HG03457 (cell line): ENCODE measurements at regions not wholly inside any gene's neighbourhood (a gene's known extent, or its start where the extent isn't known, plus 50 kb on each side); places are given as distances from the start of the nearest gene placed in this dataset.

Source experiments
- ATAC-seq: cut with Tn5 transposase; IDR thresholded peaks from one replicate; pipeline ENCODE4 v1.9.1; 2021; ENCODE audit warnings: moderate number of reproducible peaks; ENCODE audit not compliant: unreplicated experiment

DNA sequence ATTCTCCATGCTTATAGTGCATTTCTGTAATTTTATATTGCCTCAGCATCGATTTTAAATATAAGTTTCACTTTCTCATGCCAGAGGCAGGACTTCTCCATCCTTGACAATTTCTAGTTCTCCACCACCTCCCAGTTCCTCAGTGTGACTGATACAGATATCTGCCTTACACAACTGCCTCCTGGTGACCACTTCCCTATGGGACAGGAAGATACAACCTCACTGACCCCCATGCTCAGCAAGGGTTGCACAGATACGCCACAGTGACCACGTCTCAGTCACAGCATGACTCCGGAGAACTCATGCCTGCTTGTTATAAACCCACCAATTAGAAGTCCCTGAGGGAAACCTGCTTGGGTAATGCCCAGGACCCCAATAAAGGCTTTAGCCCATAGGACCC is 284.0 kb upstream of the MC4R start:
- no peak for ATAC-seq

DNA sequence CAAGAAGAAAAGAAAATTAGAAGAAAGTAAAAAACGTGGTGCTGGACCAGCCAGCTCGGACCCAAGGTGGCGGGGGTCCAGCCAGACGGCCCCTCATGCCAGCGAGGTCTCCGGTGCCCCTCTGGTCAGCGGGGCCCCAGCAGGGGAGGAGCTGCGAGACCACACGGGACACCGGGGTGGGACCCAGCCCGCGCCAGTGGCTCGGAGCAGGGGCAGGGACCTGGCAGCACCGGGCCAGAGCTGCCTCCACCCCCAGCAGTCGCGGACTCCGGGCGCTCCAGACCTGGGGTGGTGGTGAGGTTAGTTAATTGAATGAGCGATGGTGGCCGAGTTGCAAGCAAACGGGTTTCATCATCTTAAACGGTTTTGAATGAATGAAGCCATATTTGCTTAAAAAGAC is 289.9 kb upstream of the MC4R start:
- no peak for ATAC-seq

DNA sequence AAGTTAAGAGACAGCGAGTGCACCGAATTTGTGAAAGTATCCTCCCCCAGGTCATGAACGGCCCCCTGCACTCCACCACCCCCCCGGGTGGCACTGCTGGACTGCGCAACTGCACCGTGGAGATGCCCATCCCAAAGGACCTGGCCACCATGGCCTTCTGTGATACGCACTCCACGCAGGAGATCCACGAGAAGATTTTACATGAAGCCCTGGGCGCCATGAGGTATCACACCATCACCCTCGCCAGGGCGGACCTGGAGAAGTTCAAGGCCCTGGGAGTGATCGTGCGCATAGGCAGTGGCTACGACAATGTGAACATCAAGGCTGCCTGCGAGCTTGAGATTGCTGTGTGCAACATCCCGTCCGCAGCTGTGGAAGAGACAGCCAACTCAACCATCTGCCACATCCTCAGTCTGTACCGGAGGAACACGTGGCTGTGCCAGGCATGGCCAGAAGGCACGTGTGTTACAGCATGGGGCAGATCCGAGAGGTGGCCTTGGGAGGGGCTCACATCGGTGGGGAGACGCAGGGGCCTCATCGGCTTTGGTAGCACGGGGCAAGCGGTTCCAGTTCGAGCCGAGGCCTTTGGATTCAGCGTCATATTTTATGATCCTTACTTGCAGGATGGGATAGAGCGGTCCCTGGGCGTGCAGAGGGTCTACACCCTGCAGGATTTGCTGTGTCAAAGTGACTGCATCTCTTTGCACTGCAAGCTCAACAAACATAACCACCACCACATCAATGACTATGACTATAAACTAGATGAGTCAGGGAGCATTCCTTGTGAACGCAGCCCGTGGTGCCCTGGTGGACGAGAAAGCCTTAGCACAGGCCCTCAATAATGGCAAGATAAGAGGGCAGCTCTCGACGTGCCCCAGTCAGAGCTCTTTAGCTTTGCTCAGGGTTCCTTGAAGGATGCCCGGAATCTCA is 290.8 kb upstream of the MC4R start:
- no peak for ATAC-seq

DNA sequence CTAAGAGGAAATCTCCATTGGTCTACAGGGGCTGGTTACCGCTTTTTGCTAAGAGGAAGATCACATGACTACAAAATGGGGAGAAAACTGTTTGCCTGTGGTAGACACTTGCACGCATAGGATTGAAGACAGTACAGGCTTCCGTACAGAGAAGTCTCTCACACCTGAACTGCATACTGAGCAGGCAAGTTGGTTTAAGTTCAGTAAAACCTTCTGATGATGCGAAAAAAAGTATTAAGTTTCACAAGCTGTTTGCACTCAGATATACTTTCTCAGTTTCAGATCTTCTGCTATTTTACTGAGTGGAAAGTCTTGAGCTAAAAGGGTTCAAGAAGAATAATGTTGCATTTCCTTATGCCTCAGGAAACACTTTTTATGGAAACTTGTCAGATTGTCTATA is 292.2 kb upstream of the MC4R start:
- no peak for ATAC-seq

DNA sequence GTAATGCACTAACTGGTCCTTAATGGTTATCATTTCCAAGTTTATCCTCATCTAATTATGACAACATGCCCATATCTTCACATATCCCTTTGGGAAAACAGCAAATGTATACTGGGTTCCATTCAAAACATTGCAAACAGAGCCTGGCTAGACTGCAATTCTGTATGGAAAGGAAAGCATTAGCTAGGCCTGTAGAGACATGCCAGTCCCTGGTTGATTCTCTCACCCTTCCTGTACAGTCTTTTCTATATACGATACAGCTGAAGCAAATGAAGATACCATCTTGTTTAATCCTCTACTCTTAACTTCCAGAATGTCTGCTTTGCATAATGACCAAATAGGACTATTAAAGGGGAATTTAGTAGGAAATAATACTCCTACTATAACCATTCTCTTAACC is 294.4 kb upstream of the MC4R start:
- ATAC-seq: no peak

DNA sequence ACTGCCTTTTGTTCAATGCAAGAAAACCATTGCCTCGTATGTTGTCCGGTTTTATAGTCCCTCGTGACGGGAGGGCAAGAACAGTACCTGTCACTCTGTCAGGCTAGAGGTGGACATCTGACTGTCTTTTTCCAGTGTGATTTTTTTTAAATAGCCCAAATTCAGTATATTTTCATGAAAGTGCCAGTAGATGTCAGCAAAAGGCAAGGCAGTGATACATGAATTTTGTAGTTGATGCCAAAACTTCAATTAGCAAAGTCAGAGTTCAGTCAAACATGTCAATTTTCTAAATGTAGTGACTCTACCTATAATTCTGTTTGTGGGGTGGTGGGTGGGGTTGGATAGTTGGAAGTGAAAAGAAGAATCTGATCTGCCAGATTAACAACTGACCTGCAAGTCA is 296.0 kb upstream of the MC4R start:
- no peak for ATAC-seq

DNA sequence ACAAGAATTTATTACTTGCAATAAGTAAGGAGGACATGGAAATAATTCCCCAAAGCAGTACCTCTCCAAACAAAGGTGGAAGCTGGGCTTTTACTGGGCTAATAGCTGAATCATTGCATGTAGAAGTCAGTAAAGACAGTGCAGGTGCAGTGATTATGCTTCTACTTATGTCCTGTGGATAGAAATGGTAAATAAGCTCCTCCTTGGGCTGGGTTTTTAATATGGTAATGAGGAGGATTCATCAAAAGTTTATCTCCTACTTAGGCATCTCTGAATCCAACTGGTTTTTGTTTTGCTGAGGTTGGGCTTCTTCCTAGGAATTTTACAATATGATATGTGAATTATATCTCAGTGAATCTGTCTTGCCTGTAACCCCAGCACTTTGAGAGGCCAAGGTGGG is 297.4 kb upstream of the MC4R start:
- ATAC-seq: no peak

DNA sequence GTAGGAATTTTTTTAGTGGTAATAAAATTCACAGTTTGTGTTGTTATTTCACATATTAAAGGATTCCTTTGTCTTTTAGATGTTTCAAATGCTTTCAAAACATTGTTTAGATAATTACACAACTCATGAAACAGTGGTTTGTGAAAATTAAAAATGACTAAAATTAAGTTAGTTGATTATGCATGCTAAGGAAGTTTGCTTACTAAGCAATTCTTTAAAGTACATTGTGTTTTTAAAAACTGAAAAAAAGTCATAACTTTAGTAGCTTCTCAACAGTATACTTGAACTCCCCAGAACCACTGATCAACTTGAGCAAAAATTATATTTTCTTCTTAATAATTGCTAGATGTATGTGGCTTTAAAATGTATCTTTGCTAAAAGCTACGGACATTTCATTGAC is 298.4 kb upstream of the MC4R start:
- no peak for ATAC-seq

DNA sequence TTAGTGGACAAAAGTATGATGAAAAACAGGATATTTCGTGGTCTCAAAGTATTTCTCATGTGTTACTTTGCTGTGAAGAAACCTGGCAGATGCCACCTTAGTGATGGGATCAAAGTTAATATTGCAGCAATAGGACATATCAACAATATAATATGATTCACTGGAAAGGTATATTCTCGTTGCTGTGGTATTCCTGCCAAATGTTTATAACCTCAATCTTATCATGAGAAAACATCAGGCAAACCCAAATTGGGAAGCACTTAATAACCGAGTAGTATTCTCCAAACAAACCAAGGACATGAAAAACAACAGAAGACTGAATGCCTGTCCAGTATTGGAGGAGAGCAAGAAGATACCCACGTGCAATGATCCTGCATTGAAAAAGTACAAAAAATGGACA is 302.6 kb upstream of the MC4R start:
- no peak for ATAC-seq

DNA sequence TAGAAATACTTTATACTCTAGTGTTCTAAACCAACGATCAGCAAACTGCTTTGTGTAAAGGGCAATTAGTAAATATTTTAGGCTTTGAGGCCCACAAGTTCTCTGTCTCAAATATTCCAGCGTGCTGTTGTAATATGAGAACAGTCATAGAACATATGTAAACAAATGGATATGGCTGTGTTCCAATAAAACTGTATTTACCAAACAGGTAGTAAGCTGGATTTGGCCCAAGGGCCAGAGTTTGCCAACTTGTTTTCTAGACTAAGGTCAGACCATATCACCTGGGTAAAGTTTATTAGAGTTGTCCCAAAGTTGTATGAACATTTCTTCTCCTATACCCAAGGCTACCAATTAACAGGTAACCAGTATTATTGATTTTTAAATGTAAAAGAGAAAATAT is 303.2 kb upstream of the MC4R start:
- no peak for ATAC-seq

DNA sequence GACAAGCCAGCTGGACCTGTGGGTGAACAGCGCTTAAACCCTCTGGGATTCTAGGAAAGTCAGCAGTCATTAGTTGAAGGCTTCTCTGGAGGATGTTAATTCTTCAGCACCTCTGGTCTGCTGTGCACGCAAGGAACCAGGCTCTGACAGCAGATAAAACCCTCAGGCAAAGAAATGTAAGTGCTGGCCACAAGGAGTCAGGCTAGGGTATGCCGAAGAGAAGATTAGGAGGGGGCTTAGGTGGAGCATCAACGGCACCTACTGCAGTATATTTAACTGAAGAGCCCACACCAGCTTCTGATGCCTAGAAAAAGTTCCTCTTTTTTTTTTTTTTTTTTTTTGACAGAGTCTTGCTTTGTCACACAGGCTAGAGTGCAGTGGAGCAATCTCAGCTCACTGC is 304.2 kb upstream of the MC4R start:
- ATAC-seq: no peak

DNA sequence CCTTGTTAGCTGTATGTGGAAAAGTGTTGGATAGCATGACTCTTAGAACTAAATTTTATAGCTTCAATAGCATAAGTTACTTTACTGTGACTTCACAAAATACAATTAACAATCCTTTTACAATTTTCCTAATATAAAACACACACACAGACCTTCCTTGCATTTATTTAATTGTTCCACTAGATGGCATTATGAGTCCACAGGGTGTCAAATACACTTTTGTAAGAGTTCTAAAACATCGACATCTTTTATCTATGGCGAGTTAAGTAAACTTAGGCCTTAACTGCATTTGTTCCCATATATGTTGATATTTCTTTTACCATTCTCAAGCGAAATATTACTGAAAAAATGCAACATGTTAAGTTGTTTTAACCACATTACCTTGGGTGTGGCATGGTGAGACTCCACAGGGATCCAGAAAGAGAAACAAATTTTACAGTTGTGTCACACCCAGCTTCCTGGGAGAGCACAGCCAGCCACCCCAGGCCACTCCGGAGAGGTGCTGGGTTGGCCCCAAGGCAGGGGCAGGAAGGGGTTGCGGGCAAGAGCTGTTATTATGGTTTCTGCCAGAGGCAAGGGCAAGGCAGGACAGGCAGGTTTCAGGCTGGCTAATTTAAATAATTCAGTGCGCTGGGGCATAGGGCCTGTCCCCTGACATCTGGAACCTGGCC is 312.4 kb upstream of the MC4R start:
- ATAC-seq: no peak

DNA sequence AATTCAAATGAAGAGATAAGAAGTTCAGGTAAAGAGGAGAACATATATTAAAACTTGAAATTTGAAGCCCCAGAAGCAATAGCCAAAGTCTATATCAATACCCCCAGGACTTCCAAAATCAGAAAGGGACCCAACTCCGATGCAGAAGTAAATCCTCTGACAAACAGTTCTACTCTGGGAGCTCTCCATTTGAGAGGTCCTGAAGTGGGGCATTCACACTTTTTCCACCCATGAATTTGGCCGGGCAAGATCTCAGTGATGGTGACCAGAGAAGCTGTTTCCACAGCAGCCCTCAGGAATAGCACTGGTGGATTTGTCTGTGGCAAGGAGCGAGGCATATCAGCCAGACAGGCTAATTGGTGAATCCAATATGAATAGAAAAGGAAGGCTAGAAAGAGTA is 313.6 kb upstream of the MC4R start:
- ATAC-seq: no peak

DNA sequence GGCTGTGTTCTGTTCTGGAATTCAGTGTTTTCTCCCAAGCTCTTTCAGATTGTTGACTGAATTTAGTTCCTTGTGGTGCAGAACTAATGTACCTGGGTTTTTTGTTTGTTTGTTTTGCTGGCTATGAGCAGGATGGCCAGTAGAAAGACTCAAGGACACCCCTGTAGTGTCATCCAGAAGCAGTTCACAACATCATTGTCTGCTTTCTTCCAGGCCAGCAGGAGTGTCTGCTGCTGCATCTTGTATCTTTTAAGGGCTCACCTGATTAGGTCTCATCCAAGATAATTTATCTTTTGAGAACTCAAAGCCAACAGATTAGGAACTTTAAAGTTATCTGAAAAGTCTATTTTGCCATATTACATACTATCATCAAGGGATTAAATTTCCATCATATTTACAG is 318.5 kb upstream of the MC4R start:
- ATAC-seq: no peak

DNA sequence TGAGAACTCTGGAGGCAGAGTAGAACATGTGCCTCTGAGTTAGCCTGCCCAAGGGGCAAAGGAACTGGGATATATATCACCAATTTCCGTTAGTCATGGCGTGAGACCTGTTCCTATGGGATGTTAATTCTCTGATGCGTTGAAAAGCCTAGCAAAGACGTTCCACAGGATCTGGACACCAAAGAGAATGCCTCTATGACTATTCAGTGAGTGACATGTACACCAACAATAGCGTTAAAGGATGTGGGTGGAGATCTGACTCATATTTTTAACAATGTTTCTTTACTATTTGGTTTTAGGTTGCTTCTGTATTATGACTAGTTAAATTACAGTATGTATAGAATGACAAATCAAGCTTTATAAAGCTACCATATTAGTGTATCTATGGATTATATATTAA is 320.9 kb upstream of the MC4R start:
- ATAC-seq: no peak

DNA sequence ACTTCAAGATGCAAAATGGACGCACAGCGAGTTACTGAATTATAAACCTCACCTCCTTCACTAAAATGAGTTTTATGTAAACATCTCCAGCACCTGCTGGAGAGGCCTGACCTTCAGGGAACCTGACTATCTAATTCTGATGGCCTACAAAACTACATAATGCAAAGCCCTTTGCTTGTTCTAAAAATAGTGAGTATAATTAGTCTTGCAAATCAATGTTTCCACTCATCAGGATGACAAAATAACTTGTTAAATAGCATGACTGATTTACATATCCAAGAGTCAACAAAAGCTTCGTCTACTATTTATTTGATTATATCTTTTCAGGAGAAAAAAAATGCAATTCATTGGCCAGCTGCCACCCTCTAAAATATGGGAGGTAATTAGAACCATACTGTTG is 326.3 kb upstream of the MC4R start:
- ATAC-seq: no peak

DNA sequence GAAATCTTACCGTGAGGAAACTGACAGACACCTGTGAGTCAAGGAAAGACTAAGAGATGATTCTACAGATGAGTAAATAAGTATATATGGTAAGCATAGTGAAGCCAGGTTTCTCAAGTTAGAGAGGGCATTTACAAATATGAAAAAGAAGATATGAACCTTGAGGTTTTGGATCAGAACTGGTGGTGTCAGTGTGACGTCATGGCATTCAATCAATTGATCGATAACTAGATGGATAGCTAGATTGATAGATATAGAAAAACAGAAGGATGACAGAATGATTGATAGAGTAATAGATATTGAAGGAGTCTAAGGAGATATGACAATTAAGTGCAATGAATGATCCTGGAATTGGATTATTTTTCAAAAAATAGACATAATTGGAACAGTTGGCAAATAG is 350.2 kb upstream of the MC4R start:
- ATAC-seq: no peak

DNA sequence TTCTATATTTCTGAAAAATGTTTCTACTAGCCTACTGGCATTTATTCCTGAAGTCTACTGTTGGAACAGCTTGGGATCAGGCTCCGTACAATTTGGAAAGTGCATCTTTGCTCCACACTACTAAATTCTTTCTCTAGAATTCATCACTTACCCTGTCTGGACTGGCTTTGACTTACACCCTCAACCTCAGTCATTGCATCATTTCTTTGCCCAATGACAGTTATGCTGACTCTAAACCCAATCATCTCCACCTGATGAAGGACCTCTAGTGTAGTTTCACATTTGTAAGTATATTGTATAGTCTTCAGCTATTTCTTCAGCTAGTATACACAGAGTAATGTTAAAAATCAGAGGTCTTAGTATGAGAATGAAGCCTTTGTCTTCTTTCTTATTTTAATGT is 359.6 kb upstream of the MC4R start:
- no peak for ATAC-seq

DNA sequence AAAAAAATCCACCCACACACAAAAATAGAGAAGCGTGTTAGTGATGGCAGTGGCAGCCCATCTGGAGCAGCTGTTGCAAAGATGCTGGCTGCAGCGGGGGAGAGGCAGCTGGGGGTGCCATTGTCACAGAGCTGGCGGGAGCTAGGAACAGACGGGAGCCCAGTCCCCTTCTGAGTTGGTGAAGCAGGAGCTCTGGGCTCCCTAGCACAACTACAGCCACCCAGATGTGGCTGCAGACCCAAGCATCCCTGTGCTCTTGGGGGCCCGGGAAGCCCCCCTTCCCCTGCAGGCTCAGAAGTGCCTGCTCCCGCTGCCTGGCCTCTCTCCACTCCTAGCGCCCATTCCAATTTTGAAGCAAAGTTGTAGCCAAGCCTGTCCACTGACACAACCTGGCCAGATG is 366.6 kb upstream of the MC4R start:
- ATAC-seq: no peak

DNA sequence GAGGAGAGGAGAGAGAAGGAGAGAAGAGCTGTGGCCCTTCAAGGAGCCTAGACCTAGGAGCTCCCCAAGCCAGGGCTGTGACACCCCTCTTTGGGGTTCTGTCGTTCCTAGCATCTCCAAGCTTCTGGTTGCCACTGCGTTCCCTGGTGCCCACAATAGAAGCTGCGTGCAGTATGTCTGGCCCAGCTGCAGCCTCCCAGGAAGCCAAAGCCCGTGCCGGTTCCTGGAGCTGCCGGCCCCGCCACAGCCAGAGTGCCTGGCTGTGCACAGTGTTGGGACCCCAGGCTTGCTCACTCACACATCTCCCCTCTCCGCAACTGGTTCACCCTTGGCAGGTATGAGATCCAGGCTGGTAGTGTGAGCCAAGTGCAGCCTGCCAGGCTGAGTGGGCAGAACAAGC is 367.7 kb upstream of the MC4R start:
- ATAC-seq: no peak

DNA sequence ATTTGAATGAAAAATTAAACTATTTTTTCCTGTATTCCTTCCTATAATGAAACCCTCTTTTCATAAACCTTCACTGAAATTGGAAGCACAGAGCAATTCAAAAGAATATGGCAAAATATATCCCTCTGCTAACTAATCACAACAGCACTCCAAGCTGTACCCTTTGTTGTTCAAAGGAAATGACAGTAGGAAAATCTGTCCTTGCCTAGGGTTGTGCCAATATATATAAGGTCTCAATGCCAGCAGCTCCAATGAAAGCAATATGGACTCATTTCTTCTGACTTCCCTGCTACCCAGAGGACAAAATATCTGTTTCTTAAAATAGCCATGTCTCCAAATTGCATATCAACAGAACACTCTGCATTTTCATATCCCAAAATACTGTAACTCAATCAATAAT is 373.9 kb upstream of the MC4R start:
- ATAC-seq: no peak

DNA sequence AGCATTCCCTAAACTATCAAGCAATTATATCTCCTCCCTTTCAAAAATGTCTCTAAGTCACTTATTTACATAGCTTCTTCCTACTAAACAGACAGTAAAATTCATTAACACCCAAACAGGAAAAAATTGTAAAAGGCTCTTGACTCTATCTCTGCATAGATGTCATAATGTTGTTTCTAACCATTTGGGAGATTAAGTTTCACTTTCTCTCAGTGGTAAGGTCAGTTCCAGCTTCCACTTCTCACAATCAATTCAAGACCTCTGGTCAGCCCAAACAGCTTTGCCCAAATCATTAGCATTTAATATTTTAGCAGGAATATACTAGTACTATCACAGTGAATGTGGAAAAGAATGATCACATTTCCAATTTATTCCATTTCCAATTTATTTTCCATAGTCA is 374.3 kb upstream of the MC4R start:
- no peak for ATAC-seq

DNA sequence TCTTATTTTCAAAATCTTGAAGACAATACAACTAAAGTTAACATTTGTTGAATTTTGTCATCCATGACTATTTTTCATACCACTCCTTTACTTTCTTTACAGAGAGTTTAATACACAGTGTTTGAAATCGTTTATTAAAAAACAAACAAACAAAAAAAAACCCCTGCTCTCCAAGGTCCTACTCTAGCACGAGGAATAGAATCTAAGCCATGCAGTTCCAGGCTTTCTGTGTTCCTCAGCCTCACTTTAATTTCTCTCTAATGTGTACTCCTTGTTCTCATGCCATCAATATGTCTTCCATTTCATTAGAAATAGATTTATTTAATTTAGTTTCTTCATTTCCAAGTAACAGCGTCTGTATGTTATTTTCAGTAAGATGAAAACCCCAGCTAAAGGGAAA is 381.2 kb upstream of the MC4R start:
- ATAC-seq: no peak
